H9 (cell line): ENCODE measurements at regions not wholly inside any gene's neighbourhood (a gene's known extent, or its start where the extent isn't known, plus 50 kb on each side); places are given as distances from the start of the nearest gene placed in this dataset.
A peak's percentile ranks its signal among the peaks of the same experiment; 100 is the strongest.

Experiments
- DNase-seq: peaks from one replicate; pipeline ENCODE4 v3.0.0-alpha.2; 2017
- H2AFZ ChIP-seq: one replicate; pipeline ENCODE4 v1.6.1; 2013; ENCODE audit warnings: mild to moderate bottlenecking, low read length, control low read depth, moderate library complexity
- H2AK5ac ChIP-seq: 2 replicates; pipeline ENCODE4 v1.6.1; 2013; ENCODE audit warnings: low read length, control low read depth, mixed read lengths; ENCODE audit not compliant: insufficient read length
- H2BK120ac ChIP-seq: one replicate; pipeline ENCODE4 v1.6.1; 2013; ENCODE audit warnings: low read depth, mild to moderate bottlenecking, low read length, control low read depth, inconsistent platforms; ENCODE audit not compliant: poor library complexity, severe bottlenecking
- H2BK12ac ChIP-seq: 2 replicates; pipeline ENCODE4 v1.6.1; 2013; ENCODE audit warnings: low read length, control low read depth, mixed read lengths, low read depth; ENCODE audit not compliant: insufficient read length
- H2BK15ac ChIP-seq: 2 replicates; pipeline ENCODE4 v1.6.1; 2013; ENCODE audit warnings: low read depth, low read length, control low read depth
- H2BK20ac ChIP-seq: one replicate; pipeline ENCODE4 v1.6.1; 2013; ENCODE audit warnings: low read depth, mild to moderate bottlenecking, low read length, control low read depth, inconsistent platforms; ENCODE audit not compliant: poor library complexity, severe bottlenecking
- H2BK5ac ChIP-seq: 2 replicates; pipeline ENCODE4 v1.6.1; 2013; ENCODE audit warnings: low read length, control low read depth, mixed read lengths; ENCODE audit not compliant: insufficient read length
- H3K14ac ChIP-seq: 2 replicates; pipeline ENCODE4 v1.6.1; 2013; ENCODE audit warnings: low read length, control low read depth; ENCODE audit not compliant: insufficient read depth
- H3K18ac ChIP-seq: 2 replicates; pipeline ENCODE4 v1.6.1; 2013; ENCODE audit warnings: low read depth, mild to moderate bottlenecking, mixed read lengths, low read length, control low read depth; ENCODE audit not compliant: insufficient read length
- H3K23ac ChIP-seq: 2 replicates; pipeline ENCODE4 v1.6.1; 2013; ENCODE audit warnings: low read length, control low read depth, mixed read lengths, low read depth; ENCODE audit not compliant: insufficient read length
- H3K23me2 ChIP-seq: 2 replicates; pipeline ENCODE4 v1.6.1; 2013; ENCODE audit warnings: low read depth, mild to moderate bottlenecking, mixed read lengths, low read length, control low read depth; ENCODE audit not compliant: insufficient read length, poor library complexity, severe bottlenecking
- H3K27ac ChIP-seq: 2 replicates; pipeline ENCODE4 v1.5.1; 2013; ENCODE audit warnings: low read length, control low read depth, mixed read lengths, low read depth; ENCODE audit not compliant: insufficient read length
- H3K27me3 ChIP-seq: 2 replicates; pipeline ENCODE4 v1.6.1; 2013; ENCODE audit warnings: low read length, control low read depth, inconsistent platforms; ENCODE audit not compliant: insufficient read depth
- H3K4ac ChIP-seq: 2 replicates; pipeline ENCODE4 v1.6.1; 2013; ENCODE audit warnings: low read depth, mild to moderate bottlenecking, control low read depth, inconsistent platforms, low read length, moderate library complexity
- H3K4me1 ChIP-seq: 2 replicates; pipeline ENCODE4 v1.6.1; 2013; ENCODE audit warnings: low read length, control low read depth, inconsistent platforms; ENCODE audit not compliant: insufficient read depth
- H3K4me2 ChIP-seq: 2 replicates; pipeline ENCODE4 v1.6.1; 2013; ENCODE audit warnings: low read length, control low read depth, mixed read lengths; ENCODE audit not compliant: insufficient read length, insufficient read depth
- H3K56ac ChIP-seq: 2 replicates; pipeline ENCODE4 v1.6.1; 2013; ENCODE audit warnings: low read depth, mild to moderate bottlenecking, mixed read lengths, low read length, control low read depth; ENCODE audit not compliant: insufficient read length
- H3K79me1 ChIP-seq: 2 replicates; pipeline ENCODE4 v1.6.1; 2013; ENCODE audit warnings: low read depth, mild to moderate bottlenecking, moderate library complexity, low read length, control low read depth, inconsistent platforms; ENCODE audit not compliant: insufficient read depth, poor library complexity, severe bottlenecking
- H3K79me2 ChIP-seq: 2 replicates; pipeline ENCODE4 v1.6.1; 2013; ENCODE audit warnings: low read length, control low read depth, inconsistent platforms; ENCODE audit not compliant: insufficient read depth
- H3K9ac ChIP-seq: 2 replicates; pipeline ENCODE4 v1.6.1; 2013; ENCODE audit warnings: low read length, control low read depth, mixed read lengths; ENCODE audit not compliant: insufficient read length; ENCODE audit errors: extremely low read depth
- H3K9me3 ChIP-seq: one replicate; pipeline ENCODE4 v1.6.1; 2013; ENCODE audit warnings: low read depth, low read length, inconsistent platforms; ENCODE audit not compliant: control insufficient read depth
- H3T11ph ChIP-seq: one replicate; pipeline ENCODE4 v1.6.1; 2013; ENCODE audit warnings: mild to moderate bottlenecking, low read length, control low read depth, inconsistent platforms
- H4K20me1 ChIP-seq: one replicate; pipeline ENCODE4 v1.6.1; 2013; ENCODE audit not compliant: control insufficient read depth, insufficient read length, insufficient read depth
- H4K5ac ChIP-seq: 2 replicates; pipeline ENCODE4 v1.6.1; 2013; ENCODE audit warnings: low read depth, mild to moderate bottlenecking, mixed read lengths, low read length, control low read depth; ENCODE audit not compliant: insufficient read length
- H4K8ac ChIP-seq: replicated peaks from 2 replicates; pipeline ENCODE4 v1.6.1; 2013; ENCODE audit warnings: low read length, control low read depth, mixed read lengths, low read depth; ENCODE audit not compliant: insufficient read length
- H4K91ac ChIP-seq: 2 replicates; pipeline ENCODE4 v1.6.1; 2013; ENCODE audit warnings: low read depth, mild to moderate bottlenecking, moderate library complexity, mixed read lengths, low read length, control low read depth; ENCODE audit not compliant: insufficient read length
- H3K27ac Mint-ChIP-seq, 3 experiments: 2 replicates in 2 of 3; 3 replicates in 1 of 3; pipeline ENCODE4 v1.8.0; 2020 to 2021; ENCODE audit warnings: mixed read lengths in 3 of 3, mild to moderate bottlenecking in 1 of 3, moderate library complexity in 1 of 3
- H3K27me3 Mint-ChIP-seq: 2 replicates; pipeline ENCODE4 v1.8.0; 2021; ENCODE audit warnings: low read depth, mild to moderate bottlenecking, moderate library complexity, mixed read lengths
- H3K36me3 Mint-ChIP-seq, 3 experiments: 2 replicates in 2 of 3; 3 replicates in 1 of 3; pipeline ENCODE4 v1.8.0; 2020 to 2021; ENCODE audit warnings: low read depth in 3 of 3, mixed read lengths in 3 of 3; ENCODE audit not compliant: insufficient read depth in 1 of 3
- H3K4me1 Mint-ChIP-seq, 2 experiments: 2 replicates each; pipeline ENCODE4 v1.8.0; 2020; ENCODE audit warnings: mixed read lengths in 2 of 2
- H3K4me3 Mint-ChIP-seq, 2 experiments: 2 replicates in 1 of 2; 3 replicates in 1 of 2; pipeline ENCODE4 v1.8.0; 2020 to 2021; ENCODE audit warnings: mild to moderate bottlenecking in 2 of 2, mixed read lengths in 2 of 2, moderate library complexity in 1 of 2
- H3K9me3 Mint-ChIP-seq, 2 experiments: 2 replicates in 1 of 2; 3 replicates in 1 of 2; pipeline ENCODE4 v1.8.0; 2020; ENCODE audit warnings: mild to moderate bottlenecking in 2 of 2, mixed read lengths in 2 of 2, moderate library complexity in 1 of 2
- WGBS: extraction: QIAGEN DNeasy Blood & Tissue Kit; methylation state at CpG from one replicate; pipeline ENCODE4 v1.1.7; 2013; ENCODE audit warnings: missing lambda C conversion rate, low lambda C conversion rate, mixed read lengths; ENCODE audit not compliant: insufficient read length; ENCODE audit errors: extremely low coverage; 5-methylcytosine and 5-hydroxymethylcytosine counted together
- TF ChIP-seq, protein P1 (sequence below): fragments of 200-600 bp; sonication (generic); conservative IDR thresholded peaks from 3 replicates; pipeline ENCODE4 v1.8.0; 2021; ENCODE audit warnings: antibody characterized with exemption, mild to moderate bottlenecking

GRCh38 chr6:147651249-147652063 lies 143.0 kb downstream of the SAMD5 start:
- TF ChIP-seq, protein P1, sequence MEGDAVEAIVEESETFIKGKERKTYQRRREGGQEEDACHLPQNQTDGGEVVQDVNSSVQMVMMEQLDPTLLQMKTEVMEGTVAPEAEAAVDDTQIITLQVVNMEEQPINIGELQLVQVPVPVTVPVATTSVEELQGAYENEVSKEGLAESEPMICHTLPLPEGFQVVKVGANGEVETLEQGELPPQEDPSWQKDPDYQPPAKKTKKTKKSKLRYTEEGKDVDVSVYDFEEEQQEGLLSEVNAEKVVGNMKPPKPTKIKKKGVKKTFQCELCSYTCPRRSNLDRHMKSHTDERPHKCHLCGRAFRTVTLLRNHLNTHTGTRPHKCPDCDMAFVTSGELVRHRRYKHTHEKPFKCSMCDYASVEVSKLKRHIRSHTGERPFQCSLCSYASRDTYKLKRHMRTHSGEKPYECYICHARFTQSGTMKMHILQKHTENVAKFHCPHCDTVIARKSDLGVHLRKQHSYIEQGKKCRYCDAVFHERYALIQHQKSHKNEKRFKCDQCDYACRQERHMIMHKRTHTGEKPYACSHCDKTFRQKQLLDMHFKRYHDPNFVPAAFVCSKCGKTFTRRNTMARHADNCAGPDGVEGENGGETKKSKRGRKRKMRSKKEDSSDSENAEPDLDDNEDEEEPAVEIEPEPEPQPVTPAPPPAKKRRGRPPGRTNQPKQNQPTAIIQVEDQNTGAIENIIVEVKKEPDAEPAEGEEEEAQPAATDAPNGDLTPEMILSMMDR, result peak; percentile 40; the same call in 1 of the 3 replicates
- Histone ChIP-seq H2BK12ac (no peak overlapping the region), H3K56ac (no peak overlapping the region), H4K5ac (no peak overlapping the region), H4K8ac (no peak overlapping the region), H4K20me1 (no peaks in the 10 kb centered on the region), H3K27ac (no peak overlapping the region), H3K4ac (no peak overlapping the region), H3K27me3 (no peaks in the 10 kb centered on the region), H4K91ac (no peak overlapping the region), H3K18ac (no peak overlapping the region), H2BK20ac (no peak overlapping the region), H3K14ac (no peak overlapping the region), H3K23ac (no peak overlapping the region), H2BK120ac (no peak overlapping the region), H3K9me3 (no peaks in the 10 kb centered on the region), H2BK5ac (no peak overlapping the region), H2AFZ (no peak overlapping the region), H3T11ph (no peak overlapping the region), H2BK15ac (no peak overlapping the region), H3K79me2 (no peaks in the 10 kb centered on the region), H3K23me2 (no peaks in the 10 kb centered on the region), H3K79me1 (no peaks in the 10 kb centered on the region), H3K4me1 (no peaks in the 10 kb centered on the region), H3K9ac (no peak overlapping the region), H2AK5ac (no peak overlapping the region), H3K4me2 (no peak overlapping the region)
- WGBS, result no CpG with 5 or more reads among the region's 6 CpGs
- Mint-ChIP-seq H3K4me1 (peaks cover 6% of the 10 kb centered on the region in 2 experiments), H3K27ac (no peak overlapping the region), H3K9me3 (no peaks in the 10 kb centered on the region), H3K27me3 (peaks cover 4% of the 10 kb centered on the region), H3K4me3 (no peak overlapping the region), H3K36me3 (no peaks in the 10 kb centered on the region; a peak in 1 of 7 replicates)
- DNase-seq, result peak; percentile 46
